Heart left ventricle (tissue), 16 donors: ENCODE measurements at regions not wholly inside any gene's neighbourhood (a gene's known extent, or its start where the extent isn't known, plus 50 kb on each side); places are given as distances from the start of the nearest gene placed in this dataset.

ENCODE experiments used
- ATAC-seq, 4 donors: fragments of 200-7000 bp; cut with Tn5 transposase; one replicate each; pipeline ENCODE4 v1.9.1; 2020 to 2022; ENCODE audit warnings: moderate library complexity in 4 of 4, mild to moderate bottlenecking in 3 of 4, moderate number of reproducible peaks in 1 of 4
- DNase-seq, 5 donors: peaks; one replicate each; pipeline ENCODE4 v3.0.0-alpha.2; 2020
- H3K27ac ChIP-seq, 12 donors: fragments of 200-600 bp; sonication (generic) in 4 of 12; one replicate each; pipeline versions ENCODE4 v1.5.0 to v1.8.0; 2016 to 2022; ENCODE audit warnings: mild to moderate bottlenecking in 2 of 12
- H3K27me3 ChIP-seq, 9 donors: fragments of 200-600 bp; sonication (generic) in 2 of 9; one replicate each; pipeline versions ENCODE4 v1.5.1 to v1.8.0; 2016 to 2022; ENCODE audit warnings: mild to moderate bottlenecking in 3 of 9
- H3K36me3 ChIP-seq, 9 donors: fragments of 200-600 bp; sonication (generic) in 2 of 9; one replicate each; pipeline versions ENCODE4 v1.5.0 to v1.8.0; 2018 to 2022; ENCODE audit warnings: mild to moderate bottlenecking in 2 of 9
- H3K4me1 ChIP-seq, 12 donors: fragments of 200-600 bp; sonication (generic) in 4 of 12; one replicate each; pipeline versions ENCODE4 v1.5.0 to v1.8.0; 2016 to 2022; ENCODE audit warnings: mild to moderate bottlenecking in 3 of 12
- H3K4me3 ChIP-seq, 12 donors: fragments of 200-600 bp; sonication (generic) in 4 of 12; one replicate each; pipeline versions ENCODE4 v1.5.0 to v1.8.0; 2017 to 2022; ENCODE audit warnings: mild to moderate bottlenecking in 9 of 12, moderate library complexity in 4 of 12
- H3K9me3 ChIP-seq, 12 donors: fragments of 200-600 bp; sonication (generic) in 4 of 12; one replicate each; pipeline versions ENCODE4 v1.5.0 to v1.8.0; 2016 to 2022; ENCODE audit warnings: mild to moderate bottlenecking in 1 of 12
- POLR2A ChIP-seq, 2 donors: fragments of 450-650 bp; IDR thresholded peaks; one replicate each; pipeline ENCODE4 v1.6.1; 2017; ENCODE audit warnings: antibody characterized with exemption in 2 of 2, mild to moderate bottlenecking in 2 of 2, moderate library complexity in 2 of 2
- WGBS, 4 donors: extraction: QIAGEN DNeasy Blood & Tissue Kit in 2 of 4; methylation state at CpG; one replicate each; pipeline versions ENCODE4 v1.1.5 to v1.1.7; 2013 to 2018; 5-methylcytosine and 5-hydroxymethylcytosine counted together
- intact Hi-C, 10 donors: fragments of 100-400 bp; cut with DNase I; formaldehyde crosslinking; loops; one replicate each; pipeline versions ENCODE4 v1.11.1 to v1.14.2; 2022
- TF ChIP-seq, protein P1 (sequence below), 12 donors: fragments of 200-600 bp; sonication (generic) in 4 of 12; IDR thresholded peaks; one replicate each; pipeline versions ENCODE4 v1.5.0 to v1.8.0; 2018 to 2022; ENCODE audit warnings: antibody characterized with exemption in 12 of 12, mild to moderate bottlenecking in 5 of 12
- donor health status: ischemic (EF 13 %, LVEDD 7.1; RV severe dilation, severe dysfunction).
- donor health status: healthy with polysubstance abuse.
- donor health status: DM: no; HTN: yes; CAD: no.
- donor health status: DM: no; HTN: no; CAD: no.
- donor health status: ischemic (EF 25% LVEDD 6.9; RV normal size, moderate dysfunction).
- donor health status: ischemic (EF 25% LVEDD 5.7; RV mildly dilated, moderate dysfunction).
- donor health status: healthy.
- donor health status: DM: yes; HTN: yes; CAD: no.
- donor health status: ischemic (EF 35%, LVEDD 5.7; RV mildly dilated, moderate dysfunction).
- donor health status: nonischemic (EF 11% LVEDD 7.7; RV severe dilation, severe dysfunction).
- donor health status: DM: yes; HTN: yes; CAD: no.
- donor health status: PGD.
- donor health status: ischemic (EF 29% LVEDD 5.4; RV normal size, mild dysfunction).
- donor health status: nonischemic (EF 23%, LVEDD 6.1; RV moderate dilation, normal function).

DNA sequence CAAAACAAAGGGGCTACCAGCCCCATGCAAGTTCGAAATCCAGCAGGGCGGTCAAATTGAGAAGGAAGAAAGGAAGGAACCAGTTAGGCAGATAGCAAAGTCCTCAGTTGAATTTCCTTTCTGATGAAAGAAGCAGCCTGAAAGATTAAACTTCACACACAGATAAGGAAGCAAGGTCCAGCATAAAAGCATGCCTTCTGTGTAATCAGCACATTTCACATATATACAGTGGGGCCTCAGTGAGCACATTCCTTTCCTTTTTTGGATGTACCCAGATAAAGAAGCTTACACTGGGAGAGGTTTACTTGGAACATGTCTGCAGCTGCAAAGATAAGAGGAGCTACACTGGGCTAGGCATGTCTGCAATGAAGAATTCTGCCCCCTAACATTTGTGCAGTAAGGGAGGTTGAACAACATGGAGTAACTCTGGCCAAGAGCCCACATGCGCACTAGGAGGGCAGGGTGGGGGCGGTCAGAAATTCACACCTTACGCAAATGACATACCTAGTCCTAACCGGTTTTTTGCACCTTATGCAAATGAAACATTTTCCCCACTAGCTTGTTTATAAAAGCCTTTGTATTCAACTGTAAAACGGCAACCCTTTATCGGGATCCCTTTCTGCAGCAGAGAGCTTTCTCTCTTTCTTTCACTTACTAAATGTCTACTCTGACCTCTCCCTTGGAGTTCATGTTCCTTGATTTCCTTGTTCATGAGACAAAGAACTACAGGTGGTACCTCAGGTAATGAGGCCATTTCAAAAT lies 149.7 kb upstream of the FBXL17 start:
- 43 to 62% (median 58%) methylated on average over 8 of the region's 8 CpGs for WGBS, 4 donors
- ATAC-seq, result peak; percentile 24 to 80 (median 34)
- H3K9me3 ChIP-seq, result peaks cover 0 to 6% (median 0%) of the 10 kb centered on the region in 12 donors
- H3K4me3 ChIP-seq, result no peak overlapping the region
- no peaks in the 10 kb centered on the region for H3K27me3 ChIP-seq
- peaks cover 0 to 6% (median 0%) of the 10 kb centered on the region in 12 donors for H3K4me1 ChIP-seq
- DNase-seq, result no peak
- TF ChIP-seq, protein P1, sequence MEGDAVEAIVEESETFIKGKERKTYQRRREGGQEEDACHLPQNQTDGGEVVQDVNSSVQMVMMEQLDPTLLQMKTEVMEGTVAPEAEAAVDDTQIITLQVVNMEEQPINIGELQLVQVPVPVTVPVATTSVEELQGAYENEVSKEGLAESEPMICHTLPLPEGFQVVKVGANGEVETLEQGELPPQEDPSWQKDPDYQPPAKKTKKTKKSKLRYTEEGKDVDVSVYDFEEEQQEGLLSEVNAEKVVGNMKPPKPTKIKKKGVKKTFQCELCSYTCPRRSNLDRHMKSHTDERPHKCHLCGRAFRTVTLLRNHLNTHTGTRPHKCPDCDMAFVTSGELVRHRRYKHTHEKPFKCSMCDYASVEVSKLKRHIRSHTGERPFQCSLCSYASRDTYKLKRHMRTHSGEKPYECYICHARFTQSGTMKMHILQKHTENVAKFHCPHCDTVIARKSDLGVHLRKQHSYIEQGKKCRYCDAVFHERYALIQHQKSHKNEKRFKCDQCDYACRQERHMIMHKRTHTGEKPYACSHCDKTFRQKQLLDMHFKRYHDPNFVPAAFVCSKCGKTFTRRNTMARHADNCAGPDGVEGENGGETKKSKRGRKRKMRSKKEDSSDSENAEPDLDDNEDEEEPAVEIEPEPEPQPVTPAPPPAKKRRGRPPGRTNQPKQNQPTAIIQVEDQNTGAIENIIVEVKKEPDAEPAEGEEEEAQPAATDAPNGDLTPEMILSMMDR (IDR thresholded peaks at IDR 0.05), result no peak
- TF ChIP-seq POLR2A (IDR thresholded peaks at IDR 0.05), result no peak
- H3K27ac ChIP-seq, result no peak overlapping the region
- no peaks in the 10 kb centered on the region for H3K36me3 ChIP-seq
- intact Hi-C loops, result no loop called here

- ATAC-seq, result no peak
- Histone ChIP-seq H3K27ac (no peak overlapping the region), H3K4me3 (no peak overlapping the region), H3K36me3 (no peaks in the 10 kb centered on the region), H3K27me3 (no peaks in the 10 kb centered on the region), H3K4me1 (peaks cover 0 to 6% (median 0%) of the 10 kb centered on the region in 12 donors), H3K9me3 (peaks cover 0 to 12% (median 0%) of the 10 kb centered on the region in 12 donors)
- intact Hi-C loops, result no loop called here
- 85 to 90% (median 89%) methylated on average over 5 of the region's 5 CpGs for WGBS, 4 donors
- TF ChIP-seq POLR2A (IDR thresholded peaks at IDR 0.05), result no peak
- DNase-seq, result no peak
Measured at GRCh38 chr5:108530706-108531105, 148.8 kb upstream of the FBXL17 start.

DNA sequence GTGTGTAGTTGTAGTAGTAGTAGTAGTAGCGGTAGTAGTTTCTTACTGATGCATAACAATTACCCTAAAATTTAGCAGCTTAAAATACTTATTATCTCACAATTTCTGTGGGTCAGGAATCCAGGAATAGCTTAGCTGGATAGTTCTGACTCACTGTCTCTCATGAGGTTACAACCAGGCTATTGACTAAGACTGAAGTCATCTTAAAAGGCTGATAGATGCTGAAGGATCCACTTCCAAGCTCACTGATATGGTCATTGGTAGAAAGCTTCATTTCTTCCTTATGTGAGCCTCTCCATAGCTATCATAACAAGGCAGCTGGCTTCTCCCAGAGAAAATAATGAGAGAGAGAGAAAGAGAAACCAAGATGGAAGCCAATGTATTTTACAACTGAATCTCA lies 147.5 kb upstream of the FBXL17 start:
- no peak for DNase-seq
- TF ChIP-seq POLR2A (IDR thresholded peaks at IDR 0.05), result no peak
- TF ChIP-seq, protein P1 (IDR thresholded peaks at IDR 0.05), result no peak
- H3K4me3 ChIP-seq, result no peak overlapping the region
- intact Hi-C loops, result no loop called here
- H3K27me3 ChIP-seq, result no peaks in the 10 kb centered on the region
- no peak overlapping the region for H3K27ac ChIP-seq
- peaks cover 0 to 6% (median 0%) of the 10 kb centered on the region in 12 donors for H3K4me1 ChIP-seq
- no peak for ATAC-seq
- peaks cover 0 to 12% (median 0%) of the 10 kb centered on the region in 12 donors for H3K9me3 ChIP-seq
- H3K36me3 ChIP-seq, result no peaks in the 10 kb centered on the region
- WGBS, 4 donors, result 0 to 53% (median 0%) methylated on average over 1 of the region's 1 CpG

- ATAC-seq, result no peak
- DNase-seq, result no peak
Measured at GRCh38 chr5:108528655-108529054, 146.8 kb upstream of the FBXL17 start.

More at GRCh38 chr5:108528655-108529054, 146.8 kb upstream of the FBXL17 start:
- no peak overlapping the region for H3K27ac ChIP-seq
- peaks cover 0 to 12% (median 0%) of the 10 kb centered on the region in 12 donors for H3K9me3 ChIP-seq
- TF ChIP-seq, protein P1 (IDR thresholded peaks at IDR 0.05), result no peak
- TF ChIP-seq POLR2A (IDR thresholded peaks at IDR 0.05), result no peak
- intact Hi-C loops, result no loop called here
- H3K4me3 ChIP-seq, result no peak overlapping the region
- H3K36me3 ChIP-seq, result no peaks in the 10 kb centered on the region
- peaks cover 0 to 6% (median 0%) of the 10 kb centered on the region in 12 donors for H3K4me1 ChIP-seq
- H3K27me3 ChIP-seq, result no peaks in the 10 kb centered on the region
- 72 to 82% (median 75%) methylated on average over 1 of the region's 1 CpG for WGBS, 4 donors
